Hematopoietic multipotent progenitor cell treated with erythropoietin and hydrocortisone succinate and interleukin-3 and kit ligand, for 8 days (in vitro differentiated cells): ENCODE measurements at regions not wholly inside any gene's neighbourhood (a gene's known extent, or its start where the extent isn't known, plus 50 kb on each side); places are given as distances from the start of the nearest gene placed in this dataset.
A peak's percentile ranks its signal among the peaks of the same experiment; 100 is the strongest.

Source experiments
- DNase-seq: peaks from one replicate; pipeline ENCODE4 v3.0.0-alpha.2; 2015

DNA sequence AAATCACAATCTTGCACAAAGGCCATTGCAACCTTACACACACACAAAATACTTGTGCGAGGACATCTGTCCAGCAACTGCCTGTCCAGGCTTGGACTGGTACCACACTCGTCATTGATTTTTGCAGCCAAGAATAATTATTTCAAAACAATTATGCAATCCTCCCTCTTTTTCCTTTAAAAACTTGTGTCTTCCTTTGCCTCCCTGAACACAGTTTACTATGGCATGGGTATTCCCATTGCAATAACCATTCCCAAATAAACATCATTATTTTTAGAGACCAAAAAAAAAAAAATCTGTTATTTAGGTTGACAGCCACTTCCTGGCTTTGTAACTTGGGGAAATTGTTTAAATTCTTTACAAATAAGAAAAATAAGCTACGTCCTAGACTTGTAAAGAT, 54.0 kb downstream of the C11orf91 start:
- no peak for DNase-seq

DNA sequence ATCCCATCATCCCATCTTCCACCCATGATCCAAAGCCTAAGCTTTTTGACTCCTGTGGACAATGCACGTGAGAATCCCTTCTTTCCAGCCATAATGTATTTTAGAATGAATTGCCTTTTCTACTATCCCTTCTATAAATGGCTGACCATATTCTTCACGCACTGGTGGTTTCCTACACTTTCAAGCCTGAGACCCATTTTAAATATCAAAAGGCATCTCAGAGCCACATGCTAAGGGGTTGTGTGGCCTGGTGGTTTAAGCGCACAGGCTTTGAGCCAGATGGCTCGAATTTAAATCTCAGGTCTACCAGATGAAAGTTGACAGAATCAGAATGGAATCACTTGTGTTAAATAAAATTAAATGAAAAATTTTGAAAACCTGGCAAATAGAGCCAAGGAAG, 54.5 kb downstream of the C11orf91 start:
- DNase-seq = no peak

DNA sequence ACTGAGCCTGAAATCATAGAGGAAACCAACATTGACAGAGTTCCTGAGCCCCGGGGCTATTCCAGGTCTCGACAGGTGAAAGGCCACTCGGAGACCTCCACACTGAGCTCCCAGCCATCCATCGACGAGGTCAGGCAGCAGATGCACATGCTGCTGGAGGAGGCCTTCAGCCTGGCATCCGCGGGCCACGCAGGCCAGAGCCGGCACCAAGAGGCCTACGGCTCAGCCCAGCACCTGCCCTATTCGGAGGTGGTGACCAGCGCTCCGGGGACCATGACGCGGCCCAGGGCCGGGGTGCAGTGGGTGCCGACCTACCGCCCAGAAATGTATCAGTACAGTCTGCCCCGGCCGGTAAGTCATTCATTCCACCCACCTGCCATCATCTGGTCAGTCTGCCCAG, 54.9 kb downstream of the C11orf91 start:
- DNase-seq = no peak

DNA sequence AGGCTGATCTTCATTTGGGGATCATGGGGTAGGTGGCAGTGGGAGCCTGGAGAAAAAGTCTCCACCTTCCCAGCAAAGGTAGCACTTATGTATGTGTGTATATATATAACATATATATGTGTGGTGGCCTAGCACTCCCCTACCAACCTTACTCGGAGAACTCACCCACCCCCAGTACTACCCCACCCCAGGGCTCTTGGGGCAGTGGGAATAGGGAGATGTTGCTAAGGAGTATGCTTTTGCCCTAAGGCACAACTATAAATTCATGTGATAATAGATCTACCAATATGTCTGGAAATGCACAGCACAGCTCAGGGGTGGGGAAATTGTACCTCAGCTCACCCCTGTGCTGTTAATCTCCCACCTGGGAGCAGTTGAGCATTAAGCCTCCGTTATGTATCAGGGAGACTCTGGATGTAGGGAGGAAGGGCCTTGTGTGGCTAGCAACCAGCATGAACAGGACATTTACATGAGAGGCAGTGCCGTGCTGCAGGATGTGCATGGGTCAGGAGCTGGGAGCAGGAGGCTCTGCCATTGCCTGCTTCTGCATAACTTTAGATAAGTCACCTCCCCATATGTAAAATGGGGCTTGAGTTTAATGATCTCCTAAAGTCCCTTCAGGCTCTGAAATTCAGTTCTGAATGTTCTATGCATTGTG, 57.3 kb downstream of the C11orf91 start:
- DNase-seq = no peak

DNA sequence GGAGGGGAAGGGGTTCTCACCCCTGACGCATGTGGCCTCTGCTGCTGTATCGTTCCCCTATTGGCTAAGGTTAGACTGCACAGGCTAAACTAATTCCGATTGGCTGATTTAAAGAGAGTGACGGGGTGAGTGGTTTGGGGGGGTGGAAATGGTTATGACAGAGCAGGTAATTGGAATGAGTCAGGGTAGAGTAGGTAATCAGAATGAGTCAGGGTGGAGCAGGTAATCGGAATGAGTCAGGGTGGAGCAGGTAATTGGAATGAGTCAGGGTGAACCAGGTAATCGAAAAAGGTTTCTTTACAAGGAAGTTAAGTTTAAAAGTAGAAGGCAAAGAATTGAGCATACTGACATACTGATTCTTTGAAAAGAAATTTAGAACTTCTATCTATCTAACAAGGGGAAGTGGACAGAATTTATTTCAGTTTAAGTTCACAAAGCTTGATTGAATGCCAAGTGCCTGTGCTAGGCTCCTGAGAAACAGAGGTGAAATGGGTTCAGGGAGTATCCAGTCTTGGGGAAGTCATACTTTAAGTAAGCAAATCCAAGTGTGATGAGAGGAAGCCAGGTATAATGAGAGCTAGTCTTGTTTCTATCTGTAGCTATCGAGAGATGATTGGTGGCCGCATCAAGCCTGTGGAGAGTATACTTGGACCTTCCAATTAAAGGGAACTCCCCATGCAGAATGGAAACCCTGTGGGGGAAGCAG, 58.0 kb downstream of the C11orf91 start:
- no peak for DNase-seq

DNA sequence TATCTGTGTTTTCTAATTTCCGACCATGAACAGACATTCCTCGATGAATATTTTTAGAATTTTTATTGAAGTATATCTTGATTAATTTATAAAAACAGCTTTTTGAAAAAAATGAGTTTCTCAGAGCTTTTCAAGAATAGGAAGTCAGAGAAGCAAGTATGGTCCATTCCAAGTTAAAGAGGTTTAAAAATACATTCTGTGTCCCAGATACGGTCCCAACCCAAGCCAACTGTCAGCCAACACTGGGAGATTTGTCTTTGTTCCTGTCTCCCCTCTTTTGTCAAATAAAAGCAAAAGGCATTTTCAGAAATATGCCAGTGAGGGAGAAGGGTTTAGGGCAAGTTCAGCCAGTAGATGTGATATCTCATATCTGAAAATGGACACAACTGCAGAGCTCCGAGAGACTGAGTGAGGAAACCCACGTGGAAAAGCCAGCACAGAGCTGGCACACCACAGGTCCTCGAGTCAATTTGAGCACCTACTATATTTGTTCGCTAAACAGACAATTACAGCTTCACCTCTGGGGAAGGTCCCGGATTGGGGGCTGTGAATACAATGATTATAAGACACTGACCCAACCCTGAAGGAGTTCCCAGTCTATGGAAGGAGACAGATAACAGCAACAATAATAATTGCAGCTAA, 59.8 kb downstream of the C11orf91 start:
- DNase-seq = no peak

DNA sequence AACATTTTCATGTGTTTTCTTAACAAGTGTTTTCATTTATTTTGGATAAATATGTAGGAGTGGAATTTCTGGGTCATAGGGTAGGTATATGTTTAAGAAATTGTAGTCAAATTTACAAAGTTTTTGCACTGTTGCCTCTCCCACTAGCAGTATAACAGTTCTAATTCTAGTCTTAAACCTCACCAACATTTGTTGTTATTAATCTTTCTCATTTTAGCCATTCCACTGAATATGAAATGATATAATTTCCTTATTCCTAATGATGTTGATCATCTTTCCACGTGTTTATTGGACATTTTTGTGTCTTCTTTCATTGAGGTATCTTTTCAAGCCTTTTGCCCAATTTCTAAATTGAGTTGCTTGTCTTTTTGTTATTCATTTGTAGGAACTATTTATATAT, 62.0 kb downstream of the C11orf91 start:
- no peak for DNase-seq

DNA sequence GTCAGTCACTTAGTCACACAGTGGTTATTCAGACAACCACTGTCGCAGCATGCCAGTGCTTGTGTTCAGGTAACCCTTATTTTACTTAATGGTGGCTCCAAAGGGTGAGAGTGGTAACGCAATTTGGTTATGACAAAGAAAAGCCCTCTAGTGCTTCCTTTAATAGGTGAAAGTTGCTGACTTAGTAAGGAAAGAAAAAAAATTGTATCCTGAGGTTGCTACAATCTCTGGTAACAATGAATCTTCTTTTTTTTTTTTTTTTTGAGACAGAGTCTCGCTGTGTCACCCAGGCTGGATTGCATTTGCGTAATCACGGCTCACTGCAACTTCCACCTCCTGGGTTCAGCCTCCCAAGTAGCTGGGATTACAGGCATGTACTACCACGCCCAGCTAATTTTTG, 64.5 kb downstream of the C11orf91 start:
- no peak for DNase-seq

DNA sequence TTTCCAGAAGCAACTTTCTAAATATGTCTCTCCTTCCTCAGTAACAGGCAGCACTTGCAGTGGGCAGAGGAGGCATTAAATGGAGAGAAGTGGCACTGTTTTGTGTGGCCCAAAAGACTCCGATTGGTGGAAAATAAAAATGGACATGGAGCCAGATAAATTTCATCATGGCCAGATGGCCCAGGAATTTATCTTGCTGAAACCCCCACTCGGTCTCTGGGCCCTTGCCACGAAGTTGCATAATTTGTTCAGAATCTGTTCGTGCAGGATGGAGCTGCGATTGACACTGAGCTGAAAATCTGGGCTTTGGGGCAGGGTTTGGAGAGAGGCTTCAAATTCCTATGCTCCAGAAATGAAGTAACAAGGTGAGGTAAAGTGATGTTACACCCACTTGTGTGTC, 65.5 kb downstream of the C11orf91 start:
- no peak for DNase-seq

DNA sequence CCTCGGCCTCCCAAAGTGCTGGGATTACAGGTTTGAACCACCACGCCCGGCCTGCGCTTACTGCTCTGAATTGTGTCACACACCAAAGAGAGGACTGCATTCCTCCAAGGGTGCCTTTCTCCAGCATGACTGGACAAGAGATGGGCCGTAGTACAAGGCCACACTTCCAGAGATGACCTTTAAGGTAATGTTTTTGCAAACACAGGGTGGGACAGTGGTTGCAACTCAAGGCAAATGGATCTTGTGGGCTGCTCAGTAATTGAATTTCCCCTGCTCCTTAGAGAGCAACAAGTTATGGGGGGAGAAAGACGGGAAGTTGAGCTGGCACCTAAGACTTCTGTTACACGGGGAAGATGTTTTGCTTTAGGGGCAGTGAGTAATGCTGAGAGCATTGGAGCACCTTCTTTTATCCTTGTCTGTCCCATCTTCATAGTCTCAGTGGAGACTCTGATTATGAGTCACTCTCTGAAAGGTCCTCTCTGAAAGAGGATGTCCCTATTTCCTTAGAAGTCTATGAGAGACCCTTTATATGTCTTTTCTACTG, 66.3 kb downstream of the C11orf91 start:
- no peak for DNase-seq

DNA sequence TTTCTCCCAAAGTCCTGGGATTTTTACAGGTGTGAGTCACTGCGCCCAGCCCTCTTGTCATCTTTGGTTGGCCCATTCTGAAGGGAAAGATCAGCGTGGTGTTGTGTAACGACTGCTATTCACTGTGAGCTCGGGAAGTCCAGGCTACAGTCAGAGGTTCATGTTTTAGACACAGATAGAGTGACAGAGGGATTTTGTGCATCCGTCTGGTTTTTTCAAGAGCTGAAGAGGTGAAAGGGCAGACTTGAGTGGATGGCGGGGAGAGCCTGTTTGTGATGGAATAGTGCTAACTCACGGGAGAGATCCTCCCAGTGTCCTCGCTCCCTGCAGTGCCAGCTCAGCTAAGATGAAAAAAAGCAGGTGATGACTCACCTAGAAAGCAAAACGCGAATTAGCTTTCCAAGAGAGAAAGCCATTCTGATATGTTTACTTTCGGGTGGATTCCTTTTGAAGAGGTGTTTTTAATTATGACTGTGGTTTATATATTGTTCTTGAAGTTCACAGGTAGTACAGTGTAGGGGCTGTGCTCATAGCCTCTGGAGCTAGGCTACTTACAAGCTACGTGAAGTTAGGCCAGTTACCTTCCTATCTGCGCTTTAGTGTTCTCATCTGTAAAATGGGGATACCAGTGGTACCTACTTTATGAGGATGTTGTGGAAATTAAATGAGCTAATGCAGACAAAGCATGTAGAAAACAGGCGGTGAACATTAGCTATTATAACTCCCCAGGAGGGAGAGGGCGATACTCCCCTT, 67.2 kb downstream of the C11orf91 start:
- no peak for DNase-seq

DNA sequence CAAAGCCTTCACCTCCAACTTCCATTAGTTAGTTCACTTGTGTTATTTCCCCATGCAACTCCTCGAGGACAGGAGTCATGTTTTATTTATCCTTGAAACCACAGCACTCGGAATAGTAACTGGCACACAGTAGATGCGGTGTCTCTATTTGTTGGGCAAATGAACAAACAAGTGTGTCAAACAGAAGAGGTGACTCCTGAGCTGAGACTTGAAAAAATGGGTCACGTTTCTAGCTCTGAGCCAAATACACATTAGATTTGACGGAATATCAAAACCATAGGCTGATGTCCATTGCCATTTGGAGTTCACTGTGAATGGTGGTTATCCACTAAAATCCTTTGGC, 68.9 kb downstream of the C11orf91 start:
- no peak for DNase-seq

DNA sequence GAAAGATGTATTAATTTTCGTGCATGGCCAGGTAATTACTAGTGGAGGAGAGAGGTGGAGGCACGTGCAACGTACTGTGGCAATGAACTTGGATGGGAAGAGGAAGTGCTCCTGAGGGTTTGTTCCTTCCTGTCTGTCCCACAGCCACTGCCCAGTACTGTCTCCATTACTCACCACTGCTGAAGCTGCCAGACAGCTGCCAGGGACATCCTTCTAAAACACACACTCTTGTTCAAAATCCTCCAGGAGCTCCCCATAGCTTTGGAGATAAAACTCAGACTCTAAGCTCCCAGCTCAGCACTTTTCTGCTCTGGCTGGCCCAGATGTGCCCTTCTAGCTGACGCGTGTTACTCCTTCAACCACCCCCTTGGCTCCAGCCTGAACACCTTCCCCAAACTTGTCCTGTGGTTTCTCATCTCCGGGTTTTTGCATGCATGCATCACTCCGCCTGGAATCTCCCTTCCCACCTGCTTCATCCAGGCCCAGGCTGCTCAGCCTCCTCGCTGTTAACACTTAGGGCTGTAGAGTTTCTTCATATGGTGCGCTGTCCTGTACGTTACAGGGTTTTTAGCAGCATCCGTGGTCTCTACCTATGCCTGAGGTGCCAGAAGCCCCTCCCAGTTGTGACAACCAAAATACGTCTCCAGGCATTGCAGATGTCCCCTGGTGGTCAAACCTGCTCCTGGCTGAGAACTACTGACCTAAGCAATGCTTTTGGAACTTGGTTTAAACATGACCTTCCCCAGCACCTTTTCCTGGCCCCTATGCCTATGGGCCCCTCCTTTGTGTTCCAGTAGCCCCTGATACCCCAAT, 69.5 kb downstream of the C11orf91 start:
- no peak for DNase-seq

DNA sequence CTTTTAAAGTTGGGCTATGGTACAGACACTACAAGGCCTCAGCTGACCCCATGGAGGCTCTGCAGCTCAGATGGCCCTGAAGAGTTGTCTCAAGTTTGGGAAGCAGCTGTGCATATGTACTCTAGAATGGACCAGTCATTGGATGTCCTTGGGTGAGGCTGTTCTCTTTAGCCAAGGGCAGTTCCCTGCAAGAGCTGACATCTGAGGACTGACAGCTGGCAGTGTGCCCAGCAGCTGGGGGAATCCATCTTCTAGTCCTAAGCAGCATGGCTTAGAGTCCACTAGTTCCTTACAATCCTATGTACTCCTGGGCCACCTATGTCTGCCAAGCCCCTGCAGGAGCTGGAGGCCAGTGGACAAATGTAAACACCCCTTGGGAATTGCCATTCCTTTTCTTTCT, 76.5 kb downstream of the C11orf91 start:
- DNase-seq = peak; percentile 7

DNA sequence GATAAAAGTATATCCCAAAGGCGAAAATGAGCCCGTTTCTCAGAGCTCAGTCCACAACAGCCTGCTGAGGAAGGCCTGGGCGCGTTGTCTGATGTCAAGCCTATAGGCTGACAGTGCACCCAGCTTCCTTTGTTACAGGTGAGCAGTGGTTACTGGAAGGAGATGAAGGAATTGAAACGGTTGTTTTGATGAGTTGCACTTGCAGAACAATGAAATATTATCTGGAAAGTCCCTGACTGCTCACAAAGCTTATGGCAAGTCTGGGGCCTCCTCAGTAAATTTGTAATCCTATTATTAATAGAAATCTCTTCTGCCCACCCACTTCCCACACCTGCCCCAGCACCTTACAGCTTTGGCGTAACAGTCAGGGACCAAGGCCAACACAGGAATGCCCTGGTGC, 77.8 kb downstream of the C11orf91 start:
- no peak for DNase-seq

DNA sequence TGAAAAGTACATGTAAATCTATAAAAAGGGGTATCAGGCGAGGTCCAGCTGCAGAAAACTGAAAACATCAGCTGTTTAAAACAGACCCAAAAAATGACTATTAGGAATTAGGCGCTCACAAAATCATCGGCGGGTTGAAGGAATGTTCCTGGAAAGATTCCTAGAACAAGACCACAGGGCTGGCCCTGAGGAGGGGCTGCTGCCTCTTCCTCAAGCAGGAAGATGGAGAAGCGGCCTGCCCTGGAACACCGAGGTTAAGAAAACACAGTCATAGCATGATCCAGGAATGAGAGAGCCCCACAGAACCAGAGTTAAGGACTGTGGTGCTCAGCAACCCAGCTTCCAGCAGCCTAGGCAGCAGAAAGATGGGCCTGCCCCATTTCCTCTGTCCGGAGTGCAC, 78.4 kb downstream of the C11orf91 start:
- no peak for DNase-seq

DNA sequence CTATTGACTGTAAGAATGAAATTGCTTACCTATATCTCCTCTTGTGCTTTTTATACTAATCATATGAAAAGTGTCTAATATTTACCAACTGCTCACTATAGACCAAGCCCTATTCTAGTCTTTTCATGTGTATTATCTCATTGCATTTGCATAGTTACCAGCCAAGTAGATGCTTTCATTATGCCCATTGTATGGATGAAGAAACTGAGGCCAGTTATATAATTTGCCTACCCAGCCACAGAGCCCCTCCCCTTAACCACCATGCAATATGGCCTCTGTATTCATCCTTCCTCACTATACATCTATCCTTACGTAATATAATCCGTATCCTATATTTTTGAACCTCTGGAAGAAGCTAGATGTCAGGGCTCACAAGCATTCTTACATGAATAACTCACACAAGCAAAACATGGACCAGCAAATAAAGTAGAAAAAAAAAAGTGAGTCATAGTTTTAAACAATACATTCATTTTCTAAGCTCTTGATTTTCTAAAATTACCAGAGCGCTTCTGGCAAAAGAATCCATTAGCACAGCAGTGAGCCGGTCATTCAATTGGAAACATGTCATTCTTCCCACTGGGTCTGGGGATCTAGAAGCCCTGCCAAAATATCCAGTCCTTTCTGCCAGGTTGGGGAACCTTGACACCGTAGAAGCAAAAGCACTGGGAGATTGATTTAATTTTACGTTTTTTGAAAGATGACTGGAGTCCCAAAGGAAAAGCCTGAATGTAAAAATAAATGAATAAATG, 80.0 kb downstream of the C11orf91 start:
- DNase-seq = no peak

DNA sequence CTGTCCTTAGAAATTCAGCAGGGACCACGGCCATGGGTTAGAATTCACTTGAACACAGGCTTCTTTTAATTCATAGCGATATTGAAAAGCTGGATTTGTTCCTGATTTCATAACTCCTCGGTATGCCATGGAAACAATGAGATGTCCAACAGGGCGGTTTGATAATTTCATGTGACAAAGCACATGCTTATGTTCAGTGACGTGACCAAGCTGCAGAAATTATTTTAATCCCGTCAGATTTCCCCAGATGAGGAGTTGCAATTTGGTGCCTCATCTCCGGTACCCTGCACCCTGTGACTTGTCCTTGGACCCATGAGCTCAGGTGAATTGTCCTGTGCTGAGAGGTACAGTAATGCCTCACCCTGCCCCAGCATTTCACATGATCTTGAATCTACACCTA, 81.7 kb downstream of the C11orf91 start:
- no peak for DNase-seq

DNA sequence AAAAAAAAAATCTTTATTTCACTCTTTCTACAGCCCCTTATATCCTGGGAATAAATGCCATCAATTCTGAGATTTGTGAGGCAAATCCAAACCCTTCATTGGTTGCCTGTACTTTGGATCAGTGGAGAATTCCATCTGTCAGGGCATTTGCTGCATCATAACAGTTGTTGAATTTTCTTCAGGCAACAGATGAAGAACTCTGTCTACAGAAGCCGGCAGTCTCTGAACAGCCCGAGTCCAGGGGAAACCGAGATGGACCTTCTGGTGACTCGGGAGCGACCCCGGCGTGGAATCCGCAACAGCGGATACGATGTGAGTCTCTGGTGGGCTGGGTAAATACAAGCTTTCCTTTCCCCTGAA, 82.3 kb downstream of the C11orf91 start:
- no peak for DNase-seq

DNA sequence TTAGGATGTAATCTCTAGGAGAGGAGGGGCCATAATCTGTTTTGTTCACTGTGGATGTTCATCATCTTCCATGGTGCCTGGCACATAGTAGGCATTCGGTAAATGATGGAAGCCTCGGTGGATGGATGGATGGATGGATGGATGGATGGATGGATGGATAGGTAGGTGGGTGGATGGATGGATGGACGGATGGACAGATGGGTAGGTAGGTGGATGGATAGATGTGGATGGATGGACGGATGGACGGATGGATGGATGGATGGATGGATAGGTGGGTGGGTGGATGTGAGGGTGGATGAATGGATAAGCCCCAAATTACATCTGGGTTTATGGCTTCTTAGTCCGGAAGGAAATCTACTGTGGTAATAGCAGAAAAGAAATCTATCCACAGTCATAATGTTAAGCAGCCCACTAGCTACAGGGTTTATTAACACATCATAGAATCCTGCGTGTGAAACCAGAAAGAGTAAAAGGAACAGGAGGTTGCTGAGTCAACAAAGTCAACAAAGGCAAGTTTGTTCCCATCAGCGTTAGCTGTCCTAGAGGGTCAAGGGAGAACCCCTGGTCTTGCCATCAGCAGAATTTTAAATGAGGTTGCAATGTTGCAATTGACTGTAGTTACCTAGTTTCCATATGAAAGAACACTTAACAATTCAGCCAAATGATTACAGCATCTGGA, 82.8 kb downstream of the C11orf91 start:
- no peak for DNase-seq

DNA sequence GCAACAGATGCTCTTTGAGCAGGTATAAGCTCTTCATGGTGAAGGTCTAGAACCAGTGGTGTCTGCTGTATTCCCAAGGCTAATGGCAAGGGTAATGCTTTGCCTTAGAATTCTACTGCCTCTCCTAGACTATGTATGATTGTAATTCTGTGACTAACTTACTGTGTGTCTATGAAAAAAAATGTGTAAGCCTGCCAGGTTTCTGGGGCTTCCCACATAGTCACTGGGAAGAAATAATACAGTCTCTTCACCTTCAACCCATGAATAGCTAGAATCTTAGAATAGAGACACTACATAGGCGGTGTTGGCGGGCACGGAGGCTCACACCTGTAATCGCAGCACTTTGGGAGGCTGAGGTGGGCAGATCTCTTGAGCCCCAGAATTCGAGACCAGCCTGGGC, 84.1 kb downstream of the C11orf91 start:
- no peak for DNase-seq
